CD4-positive, alpha-beta T cell treated with Interleukin-6 for 4 hours (primary cell): ENCODE measurements at regions not wholly inside any gene's neighbourhood (a gene's known extent, or its start where the extent isn't known, plus 50 kb on each side); places are given as distances from the start of the nearest gene placed in this dataset.
"Not testable (repeated sequence)": the region's sequence is repeated elsewhere in the genome, so short reads cannot be mapped to it uniquely, and the experiment has no call there.

ENCODE experiments used
- DNase-seq: peaks from one replicate; pipeline ENCODE4 v3.0.0-alpha.2; 2020; ENCODE audit warnings: mixed read lengths

DNA sequence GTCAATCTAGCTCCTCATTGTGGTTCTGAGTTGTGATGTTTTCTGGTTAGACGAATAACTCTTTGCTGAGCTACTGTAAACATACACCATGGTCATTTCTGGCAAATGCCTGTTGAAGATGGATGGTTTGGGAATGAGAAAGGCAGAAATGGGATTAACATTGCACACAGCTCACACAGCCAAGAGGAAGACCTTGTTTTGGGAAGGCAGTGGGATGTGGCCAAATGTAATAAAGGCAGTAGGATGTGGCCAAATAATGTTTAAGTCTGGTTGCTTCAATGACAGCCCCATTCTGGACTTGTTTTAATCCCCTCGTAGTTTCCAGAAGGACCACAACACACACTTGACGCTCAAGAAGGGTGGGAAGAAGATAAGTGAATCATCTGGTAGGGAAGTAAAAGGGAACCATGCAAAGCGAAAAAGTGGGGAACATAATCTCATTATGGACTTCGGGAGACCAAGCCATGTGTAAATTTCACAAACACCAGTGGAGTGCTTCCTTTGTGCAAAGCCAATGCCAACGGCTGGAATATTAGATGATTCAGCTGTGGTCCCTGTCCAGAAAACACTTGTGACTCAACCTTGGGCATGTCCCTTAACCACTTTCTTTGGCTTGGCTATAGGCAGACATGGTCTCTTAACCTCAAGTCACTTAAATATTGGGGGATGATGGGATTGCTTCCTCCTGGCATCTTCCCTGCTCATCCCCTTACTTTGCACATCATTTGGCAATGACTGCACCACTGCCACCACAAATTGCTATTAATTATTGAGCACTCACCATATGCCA is 284.4 kb upstream of the CRY1 start:
- DNase-seq, result no peak

DNA sequence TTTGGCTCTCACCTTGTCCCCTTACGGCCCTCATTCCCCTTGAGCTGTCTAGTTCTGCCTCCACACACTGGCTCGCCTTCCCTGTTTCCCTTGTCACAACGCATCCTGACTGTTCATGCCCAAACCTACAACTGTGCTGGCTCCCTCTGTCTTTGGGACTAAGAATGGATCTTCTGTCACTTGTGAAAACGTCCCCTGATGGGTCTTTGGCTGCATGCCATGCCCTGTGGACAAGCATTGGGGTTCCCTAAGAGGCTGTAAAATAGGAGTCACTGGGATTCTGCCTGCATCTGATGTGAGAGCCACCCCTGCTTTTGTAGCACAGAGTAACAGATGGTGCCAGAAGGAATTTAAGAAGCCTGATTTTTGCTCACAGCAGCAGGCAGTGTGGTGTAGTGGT is 285.3 kb upstream of the CRY1 start:
- no peak for DNase-seq

DNA sequence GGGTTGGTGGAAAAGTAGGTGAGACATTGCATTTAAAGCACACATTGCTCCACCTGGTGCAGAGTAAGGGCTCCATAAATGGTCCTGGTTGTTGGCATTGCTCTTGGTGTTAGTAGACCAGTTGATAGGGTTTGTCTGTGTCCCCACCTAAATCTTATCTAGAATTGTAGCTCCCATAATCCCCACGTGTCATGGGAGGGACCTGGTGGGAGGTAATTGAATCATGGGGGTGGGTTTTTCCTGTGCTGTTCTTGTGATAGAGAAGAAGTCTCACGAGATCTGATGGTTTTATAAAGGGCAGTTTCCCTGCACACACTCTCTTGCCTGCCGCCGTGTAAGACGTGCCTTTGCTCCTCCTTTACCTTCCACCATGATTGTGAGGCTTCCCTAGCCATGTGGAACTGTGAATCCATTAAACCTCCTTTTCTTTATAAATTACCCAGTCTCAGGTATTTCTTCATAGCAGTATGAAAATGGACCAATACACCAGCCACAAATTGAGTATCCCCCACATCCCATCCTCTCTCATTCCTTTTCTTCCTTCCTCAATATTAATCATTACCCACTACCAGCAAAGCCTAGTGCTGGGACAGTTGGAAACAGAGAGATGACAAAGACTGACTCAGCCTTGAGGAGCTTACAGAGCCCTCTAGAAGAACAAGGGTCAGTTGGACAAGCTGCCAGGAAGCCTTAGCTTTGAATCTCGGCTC is 285.9 kb upstream of the CRY1 start:
- DNase-seq, result not testable (repeated sequence)

DNA sequence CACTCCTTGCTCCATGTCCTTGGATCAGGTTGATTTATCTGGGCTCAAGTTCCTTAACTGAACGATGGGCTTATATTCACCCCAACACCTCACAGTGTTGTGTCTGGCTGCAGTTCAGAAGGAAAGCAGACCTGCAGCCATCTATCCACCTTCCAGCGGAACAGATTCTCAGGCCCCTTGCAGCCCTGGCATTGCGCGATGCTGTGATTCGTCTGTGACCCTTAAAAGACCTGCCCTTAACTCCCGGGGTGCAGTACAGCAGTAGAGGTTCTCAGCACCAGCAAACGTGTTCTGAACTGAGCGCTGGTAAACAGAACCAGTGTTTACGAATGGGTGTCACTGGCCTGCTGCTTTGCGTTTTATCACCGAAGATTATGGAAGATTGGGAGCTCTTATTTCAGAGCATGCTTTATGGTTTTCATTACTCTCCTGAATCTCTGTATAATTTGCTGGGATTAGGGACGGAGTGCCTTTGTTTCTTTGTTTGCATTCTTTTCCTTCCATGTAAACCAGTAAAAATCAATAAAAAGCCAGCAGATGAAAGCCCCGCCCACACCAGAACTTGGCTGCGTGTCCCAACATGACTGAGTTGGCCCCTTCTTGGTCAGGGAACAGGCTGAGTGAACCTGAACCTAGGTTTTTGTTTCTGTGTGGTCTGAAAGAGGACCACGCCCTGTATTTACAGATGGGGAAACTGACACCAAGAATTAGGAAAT is 286.7 kb upstream of the CRY1 start:
- no peak for DNase-seq

DNA sequence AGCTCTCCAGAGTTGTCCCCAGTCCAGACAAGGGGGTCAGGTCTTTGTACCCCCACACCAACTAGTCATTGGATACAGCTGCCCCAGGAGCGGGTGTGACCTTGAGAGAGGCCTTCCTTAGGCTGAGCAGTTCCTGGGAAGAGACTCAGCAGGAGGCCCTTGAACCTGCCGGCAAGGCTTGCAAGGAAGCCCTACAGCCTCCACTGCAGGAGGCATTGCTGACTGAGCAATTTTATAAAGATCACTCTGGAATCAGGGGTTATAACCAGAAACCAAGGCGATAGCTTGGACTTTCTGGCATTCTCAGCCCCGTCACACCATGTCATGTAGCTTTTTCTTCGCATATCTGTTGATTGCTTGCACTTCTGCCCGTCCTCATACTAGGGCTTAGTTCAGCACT is 291.3 kb upstream of the CRY1 start:
- DNase-seq, result no peak

DNA sequence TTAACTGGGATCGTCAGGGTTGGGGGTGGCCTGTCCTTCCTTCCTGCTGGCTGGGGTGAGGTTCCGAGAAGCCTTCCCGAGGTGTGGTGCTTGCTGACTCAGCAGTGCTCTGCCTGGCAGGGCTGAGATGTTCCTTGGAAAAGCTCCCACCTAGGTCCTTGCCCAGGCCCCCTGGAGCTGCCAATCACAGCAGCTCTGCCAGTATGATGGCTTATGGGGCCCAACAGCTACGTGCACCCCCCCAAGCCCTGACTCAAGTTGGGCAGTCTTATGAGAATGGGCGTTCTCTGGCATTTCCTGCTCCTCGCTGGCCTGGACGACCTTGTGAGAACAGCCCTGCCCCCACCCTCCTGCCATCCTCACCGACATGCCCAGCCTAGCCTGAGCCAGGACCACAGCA is 292.2 kb upstream of the CRY1 start:
- no peak for DNase-seq

DNA sequence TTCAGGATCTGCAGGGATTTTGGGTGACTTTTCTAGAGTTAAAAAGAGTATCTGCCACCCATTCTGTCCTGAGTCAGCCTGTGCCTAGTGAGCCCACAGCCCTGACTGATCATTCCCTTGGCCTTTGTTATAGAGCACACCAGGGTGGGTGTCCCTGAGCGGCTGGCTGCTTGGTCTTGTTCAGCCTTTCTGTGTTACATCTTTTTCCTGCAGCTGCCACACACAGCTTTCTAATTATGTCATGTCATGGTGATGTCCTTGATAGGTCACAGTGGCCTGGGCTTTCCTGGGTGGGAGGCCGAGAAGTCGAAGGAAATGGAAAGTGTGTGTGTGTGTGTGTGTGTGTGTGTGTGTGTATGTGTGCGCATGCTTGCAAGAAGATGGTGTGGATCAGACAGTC is 293.2 kb upstream of the CRY1 start:
- DNase-seq, result no peak

DNA sequence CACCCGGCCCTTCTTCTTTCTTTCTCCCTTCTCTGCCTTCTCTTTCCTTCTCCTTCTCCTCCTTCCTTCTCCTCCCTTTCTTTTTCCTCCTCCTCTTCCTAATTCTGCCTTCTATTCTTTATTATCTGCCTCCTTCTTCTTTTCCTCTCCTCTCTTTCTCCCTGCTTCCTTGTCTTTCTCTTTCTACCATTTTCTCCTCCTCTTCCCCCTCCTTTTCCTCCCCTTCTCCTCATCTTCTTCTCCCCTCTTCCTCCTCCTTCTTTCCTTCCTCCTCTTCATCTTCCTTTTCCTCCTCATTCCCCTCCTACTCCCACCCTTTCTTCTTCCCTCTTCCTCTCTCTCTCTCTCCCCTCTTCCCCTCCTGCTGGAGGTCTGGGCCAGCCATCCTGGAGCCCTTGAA is 294.9 kb upstream of the CRY1 start:
- no peak for DNase-seq

DNA sequence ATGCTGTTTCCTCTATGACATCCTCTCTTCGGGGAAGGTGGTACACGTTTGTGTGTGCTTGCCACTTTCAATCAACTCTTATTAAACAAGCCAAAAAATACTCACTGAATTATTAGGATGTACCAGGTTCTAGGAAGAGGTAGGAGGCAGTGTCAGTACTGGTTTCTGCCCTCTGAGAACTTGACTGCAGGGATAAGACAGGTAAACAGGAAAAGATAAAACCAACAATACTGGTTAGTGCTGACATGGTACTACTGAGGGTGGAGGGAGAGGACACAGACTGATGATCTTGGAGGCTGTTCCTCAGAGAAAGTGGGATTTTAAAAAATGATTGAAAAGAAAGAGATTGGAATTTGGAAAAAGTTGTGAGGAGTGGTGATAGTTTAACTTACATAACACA is 295.2 kb upstream of the PWP1 start:
- DNase-seq, result no peak

DNA sequence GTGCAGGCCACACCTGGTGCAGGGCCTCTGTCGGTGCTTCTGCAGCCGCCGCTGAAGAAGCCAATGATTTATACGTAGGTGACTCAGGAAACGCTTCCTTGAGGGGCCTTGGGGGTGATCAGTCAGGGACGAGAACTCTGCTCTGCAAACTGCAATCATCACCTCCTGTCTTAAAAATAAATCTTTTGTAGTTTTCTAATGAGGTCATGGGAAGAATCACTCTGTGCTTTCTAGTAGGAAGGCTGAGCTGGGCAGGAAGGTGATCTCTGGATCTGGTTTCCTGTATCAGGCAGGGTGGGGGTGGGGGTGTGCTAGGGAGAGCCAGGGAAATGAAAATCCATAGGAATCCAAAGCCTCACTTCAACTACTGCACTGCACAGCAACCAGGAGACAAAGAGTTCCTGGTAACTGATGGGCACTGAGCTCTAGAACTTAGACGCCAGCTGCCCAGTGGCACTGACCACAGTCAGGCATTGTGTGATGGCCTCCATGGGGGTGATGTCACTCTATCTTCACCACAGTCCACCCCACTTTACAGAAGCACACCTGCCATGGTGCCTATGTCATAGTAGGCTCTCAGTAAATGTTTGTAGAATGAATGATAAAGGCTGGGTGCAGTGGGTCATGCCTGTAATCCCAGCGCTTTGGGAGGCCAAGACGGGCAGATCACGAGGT is 292.4 kb upstream of the PWP1 start:
- peak; percentile 51 for DNase-seq

DNA sequence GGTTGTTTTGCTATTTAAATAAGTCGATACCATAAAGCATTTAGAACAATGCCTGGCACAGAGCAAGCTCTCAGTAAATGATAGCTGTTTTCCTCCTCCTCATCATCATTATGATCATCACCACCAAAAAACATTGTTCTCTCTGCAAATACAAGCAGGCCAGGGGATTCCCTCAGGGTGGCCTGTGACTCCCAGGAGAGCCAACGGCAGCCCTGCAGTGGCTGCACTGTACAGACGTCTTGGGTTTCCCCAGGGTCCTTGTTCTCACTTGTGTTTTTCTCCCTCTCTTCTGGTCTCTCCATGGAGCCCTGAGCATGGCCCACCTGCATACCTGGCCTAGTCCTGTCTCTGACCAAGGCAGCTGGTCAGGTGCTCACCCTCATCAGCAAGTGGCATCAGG is 290.9 kb upstream of the PWP1 start:
- DNase-seq, result no peak

DNA sequence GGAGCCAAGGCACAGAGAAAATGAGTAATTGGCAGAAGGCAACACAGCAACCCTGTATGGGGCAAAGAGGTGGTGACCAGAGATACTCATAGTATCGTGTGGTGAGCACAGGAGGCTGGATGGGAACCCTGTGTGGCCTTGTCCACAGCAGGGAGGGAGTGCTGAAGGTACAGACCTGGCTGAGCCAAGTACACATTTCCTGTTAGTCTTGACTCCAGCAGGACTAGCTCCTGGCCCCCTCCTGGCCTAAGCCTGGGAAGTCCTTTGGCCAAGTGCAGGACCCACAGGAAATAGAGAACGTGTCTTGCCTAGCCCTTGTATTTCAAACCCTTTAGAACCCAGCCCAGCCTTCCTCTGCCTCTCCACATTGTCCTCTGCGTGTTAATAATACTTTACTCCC is 289.8 kb upstream of the PWP1 start:
- DNase-seq, result no peak

DNA sequence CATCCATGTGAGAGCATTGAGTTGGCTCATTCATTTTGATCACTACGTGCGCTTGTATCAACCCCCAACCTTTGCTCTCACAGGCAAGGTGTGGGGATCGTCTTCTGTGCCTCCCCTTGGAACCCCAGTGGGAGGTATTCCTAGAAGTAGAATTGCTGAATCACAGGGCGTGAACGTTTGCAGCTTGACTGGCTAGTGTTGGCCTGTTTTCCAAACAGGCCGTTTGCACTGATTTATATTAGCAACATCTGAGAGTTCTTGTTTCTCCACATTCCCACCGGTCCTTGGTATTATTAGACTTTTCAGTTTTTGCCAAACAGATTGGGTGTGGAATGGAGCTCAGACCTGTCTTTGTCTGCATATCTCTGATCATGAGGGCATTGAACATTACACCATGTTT is 288.6 kb upstream of the PWP1 start:
- no peak for DNase-seq

DNA sequence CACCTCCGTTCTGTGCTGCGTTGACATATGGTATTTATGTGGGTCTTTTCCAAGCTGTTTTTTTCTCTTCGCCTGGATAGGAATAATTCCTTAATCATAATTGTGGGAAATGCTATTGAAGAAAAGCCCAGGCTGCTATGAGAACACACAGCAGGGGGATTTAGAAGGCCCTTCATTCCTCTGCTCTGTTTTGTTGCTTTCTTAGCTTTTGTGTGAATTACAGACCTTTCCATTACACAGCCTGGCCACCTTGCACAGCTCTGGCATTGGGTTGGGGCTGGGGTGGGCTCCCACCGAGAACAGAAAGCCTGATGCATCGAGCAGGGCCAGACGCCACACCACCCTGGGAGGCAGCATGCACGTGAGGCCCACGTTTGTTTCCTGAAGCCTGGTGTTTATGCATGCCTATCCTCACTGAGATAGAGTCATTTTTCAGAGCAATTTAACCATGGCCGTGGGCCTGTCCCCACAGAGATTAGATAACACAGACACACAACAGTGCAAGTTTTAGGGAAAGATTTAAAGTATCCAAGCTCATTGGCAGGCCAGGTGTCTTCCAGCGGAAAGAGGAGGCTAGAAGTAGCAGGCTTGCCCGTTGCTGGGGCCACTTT is 287.6 kb upstream of the PWP1 start:
- DNase-seq, result no peak

DNA sequence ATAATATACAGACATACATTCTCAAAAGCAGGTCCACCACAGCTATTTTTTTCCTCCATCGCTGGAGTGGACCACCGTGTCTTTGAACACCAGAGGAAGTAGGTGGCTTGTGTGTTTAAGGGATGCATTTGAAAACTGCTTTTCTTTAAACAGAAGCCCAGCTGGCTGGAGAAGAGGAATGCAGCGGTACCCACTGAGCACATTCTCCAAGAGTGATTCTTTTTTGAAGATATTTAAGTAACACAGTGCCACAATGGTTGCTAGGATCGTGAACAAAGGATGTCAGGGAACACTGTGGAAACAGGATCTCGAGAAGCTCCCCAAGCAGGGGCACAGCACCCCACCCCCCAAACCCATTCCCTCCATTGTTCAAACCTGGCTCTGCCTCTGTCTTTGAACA is 286.6 kb upstream of the PWP1 start:
- no peak for DNase-seq

DNA sequence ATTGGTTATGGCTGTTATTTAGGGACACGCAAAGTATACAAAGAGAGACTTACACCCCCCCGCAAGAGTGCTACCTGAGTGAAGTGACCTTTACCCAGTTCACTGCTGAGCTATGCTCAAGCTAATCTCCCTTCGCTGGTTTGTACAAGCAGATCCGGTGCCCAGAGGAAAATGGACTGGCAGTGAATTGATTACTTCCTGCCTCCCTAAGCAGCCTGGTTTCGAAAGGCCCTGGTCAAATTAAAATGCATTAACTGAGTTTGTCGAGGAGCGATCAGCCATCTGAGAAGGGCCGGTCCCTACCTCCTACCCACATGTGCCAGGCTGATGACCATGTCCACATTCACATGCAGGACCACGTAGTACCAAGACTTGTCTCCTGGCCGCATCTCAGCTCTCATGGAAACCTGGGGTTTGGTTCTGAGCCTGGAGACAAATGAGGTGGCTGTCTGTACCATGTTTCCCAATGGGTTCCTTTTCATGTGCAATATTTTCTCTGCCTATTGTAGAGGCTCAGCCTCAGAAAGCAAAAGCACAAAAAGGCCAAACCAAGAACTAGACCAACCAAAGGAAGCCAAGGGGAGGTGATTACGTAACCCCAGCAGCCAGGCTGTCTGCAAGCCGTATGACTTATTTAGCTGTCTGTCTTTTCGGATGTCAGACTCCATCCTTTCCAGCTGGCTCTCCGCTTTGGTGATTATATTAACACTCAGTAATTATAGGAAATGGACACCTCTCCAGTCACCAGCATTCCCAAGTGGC is 284.7 kb upstream of the PWP1 start:
- DNase-seq, result peak; percentile 14

DNA sequence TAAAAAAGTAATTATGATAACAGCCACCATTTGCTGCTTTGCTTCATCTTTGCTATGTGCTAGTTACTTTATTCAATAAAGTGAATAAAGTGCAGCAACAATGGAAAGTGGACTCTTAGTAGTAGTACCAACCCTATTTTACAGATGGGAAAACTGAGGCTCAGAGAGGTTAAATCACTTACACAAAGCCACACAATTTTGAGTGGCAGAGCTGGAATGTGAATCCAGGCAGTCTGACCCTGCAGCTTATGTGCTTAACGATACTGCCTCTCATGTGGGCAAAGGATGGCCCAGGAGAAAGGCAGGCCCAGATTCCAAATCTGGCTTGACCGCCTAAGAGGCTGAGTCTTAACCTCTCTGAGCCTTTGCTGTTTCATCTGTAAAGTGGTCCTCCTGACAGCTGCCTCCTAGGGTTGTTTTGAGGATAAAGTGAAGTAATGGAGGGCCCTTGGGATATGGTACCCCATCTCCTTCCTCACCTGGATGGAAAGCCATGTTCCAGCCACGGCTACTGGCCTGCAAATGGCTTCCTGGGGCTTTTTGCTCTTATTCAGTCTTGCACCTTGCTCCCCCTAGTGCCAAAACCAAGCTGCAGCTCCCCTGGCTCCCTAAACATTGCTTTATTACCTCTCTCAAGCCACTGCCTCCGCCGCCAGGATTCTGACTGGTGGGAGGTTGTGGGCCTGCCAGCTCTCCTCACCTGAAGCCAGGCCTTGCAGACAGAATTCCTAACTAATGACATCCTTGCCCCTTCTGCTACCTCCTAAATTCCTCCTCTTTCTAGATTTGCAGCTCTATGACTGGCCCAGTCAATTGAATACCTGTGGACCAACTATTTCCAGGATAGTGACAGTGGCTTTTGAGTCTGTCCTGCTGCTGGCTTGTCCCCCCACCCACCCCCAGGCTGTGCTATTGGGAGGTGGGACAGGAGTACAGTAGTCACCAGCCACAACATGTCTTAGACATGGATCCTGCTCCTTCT is 283.3 kb upstream of the PWP1 start:
- peak; percentile 73 for DNase-seq

DNA sequence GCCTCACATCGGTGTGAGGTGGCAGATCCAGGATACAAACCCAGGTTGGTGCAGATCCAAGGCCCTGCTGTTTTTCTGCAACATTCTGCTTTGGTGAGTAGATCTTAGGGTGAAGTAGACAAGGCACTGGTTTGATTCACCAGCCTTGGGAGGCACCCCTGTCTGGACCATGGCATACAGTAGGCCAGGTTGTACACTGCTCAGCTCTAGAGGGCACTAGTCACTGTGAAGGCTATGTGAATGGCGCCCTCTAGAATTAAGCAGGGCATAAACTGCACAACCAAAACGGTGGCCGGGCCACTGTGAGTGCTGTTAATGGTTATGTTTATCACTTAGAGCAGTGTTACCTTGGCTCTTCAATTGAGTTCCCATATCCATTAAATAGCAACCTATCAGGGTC is 280.6 kb upstream of the PWP1 start:
- DNase-seq, result peak; percentile 39

DNA sequence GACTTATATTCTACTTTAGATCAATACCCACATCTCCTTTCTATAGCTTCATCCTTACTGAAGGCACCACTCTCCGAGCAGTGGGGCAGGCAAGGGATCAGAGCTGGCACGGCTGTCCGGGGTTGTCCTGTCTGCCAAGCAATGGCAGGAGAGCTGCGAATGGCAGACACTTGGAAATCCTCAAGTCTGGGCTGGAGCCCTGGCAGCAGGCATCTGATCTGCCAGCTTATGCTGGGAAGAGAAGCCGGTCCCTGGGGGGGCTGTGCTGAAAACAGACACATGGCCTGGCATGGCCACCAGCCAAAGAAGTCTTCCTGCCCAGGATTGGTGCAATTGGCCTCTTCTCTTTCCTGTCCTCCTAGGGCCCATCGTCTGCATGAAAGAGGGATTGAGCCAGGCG is 280.2 kb upstream of the PWP1 start:
- DNase-seq, result no peak

DNA sequence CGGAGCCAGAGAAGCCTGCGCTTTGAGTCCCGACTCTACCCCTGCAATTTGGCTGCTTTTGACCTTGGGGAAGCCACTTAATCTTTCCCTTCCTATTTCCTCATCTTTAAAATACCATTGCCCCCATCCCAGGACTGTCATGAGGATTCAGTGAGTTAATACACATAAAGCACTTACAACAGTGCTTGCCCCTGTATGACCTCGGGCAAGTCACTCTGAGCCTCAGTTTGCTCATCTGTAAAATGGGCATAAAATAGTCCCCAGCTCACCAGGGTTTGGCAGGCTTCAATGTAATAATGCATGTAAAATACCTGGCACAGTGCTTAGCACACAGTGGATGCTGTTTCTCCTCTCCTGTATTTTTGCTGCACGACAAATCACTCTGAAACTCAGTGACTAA is 278.7 kb upstream of the PWP1 start:
- no peak for DNase-seq
